OCI-LY3 (cell line): ENCODE measurements at regions not wholly inside any gene's neighbourhood (a gene's known extent, or its start where the extent isn't known, plus 50 kb on each side); places are given as distances from the start of the nearest gene placed in this dataset.

Source experiments
- EZH2phosphoT487 ChIP-seq: fragments of 200-600 bp; shearing (Covaris generic); IDR thresholded peaks from 2 replicates; pipeline ENCODE4 v1.6.1; 2018; ENCODE audit warnings: antibody characterized with exemption, mixed run types, low read depth
- TF ChIP-seq, protein P1 (sequence below): fragments of 200-600, 300-600 bp; sonication (generic); IDR thresholded peaks from 2 replicates; pipeline ENCODE4 v1.5.1; 2014; ENCODE audit warnings: antibody characterized with exemption, low read length, low read depth

DNA sequence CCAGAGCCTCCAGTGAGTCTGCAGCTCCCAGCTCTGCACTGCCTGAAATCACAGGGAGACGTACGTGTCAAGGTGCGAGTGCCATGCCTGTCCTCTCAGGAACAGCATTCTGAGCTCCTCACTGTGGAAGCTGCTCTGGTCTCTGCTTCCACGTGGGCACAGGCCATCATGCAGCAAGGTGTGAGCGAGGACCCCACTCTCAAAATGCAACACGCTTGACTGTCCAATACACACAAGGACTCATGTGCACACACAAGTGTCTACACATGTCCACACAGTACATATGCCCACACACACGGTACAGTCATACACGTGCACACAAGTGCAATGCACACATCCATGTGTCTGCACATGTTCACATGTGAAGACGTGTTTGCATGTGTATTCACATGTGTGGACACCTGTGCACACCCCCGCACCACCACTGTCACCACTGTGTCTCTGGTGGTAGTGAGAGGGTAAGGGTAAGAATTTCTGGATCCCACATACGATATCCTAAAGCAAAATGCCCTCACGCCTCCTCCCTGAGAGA lies 260.5 kb downstream of the DLL1 start:
- TF ChIP-seq, protein P1, sequence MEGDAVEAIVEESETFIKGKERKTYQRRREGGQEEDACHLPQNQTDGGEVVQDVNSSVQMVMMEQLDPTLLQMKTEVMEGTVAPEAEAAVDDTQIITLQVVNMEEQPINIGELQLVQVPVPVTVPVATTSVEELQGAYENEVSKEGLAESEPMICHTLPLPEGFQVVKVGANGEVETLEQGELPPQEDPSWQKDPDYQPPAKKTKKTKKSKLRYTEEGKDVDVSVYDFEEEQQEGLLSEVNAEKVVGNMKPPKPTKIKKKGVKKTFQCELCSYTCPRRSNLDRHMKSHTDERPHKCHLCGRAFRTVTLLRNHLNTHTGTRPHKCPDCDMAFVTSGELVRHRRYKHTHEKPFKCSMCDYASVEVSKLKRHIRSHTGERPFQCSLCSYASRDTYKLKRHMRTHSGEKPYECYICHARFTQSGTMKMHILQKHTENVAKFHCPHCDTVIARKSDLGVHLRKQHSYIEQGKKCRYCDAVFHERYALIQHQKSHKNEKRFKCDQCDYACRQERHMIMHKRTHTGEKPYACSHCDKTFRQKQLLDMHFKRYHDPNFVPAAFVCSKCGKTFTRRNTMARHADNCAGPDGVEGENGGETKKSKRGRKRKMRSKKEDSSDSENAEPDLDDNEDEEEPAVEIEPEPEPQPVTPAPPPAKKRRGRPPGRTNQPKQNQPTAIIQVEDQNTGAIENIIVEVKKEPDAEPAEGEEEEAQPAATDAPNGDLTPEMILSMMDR = no peak
- no peak for TF ChIP-seq EZH2phosphoT487
